ENCODE measurements at regions not wholly inside any gene's neighbourhood (a gene's known extent, or its start where the extent isn't known, plus 50 kb on each side); places are given as distances from the start of the nearest gene placed in this dataset.

DNA sequence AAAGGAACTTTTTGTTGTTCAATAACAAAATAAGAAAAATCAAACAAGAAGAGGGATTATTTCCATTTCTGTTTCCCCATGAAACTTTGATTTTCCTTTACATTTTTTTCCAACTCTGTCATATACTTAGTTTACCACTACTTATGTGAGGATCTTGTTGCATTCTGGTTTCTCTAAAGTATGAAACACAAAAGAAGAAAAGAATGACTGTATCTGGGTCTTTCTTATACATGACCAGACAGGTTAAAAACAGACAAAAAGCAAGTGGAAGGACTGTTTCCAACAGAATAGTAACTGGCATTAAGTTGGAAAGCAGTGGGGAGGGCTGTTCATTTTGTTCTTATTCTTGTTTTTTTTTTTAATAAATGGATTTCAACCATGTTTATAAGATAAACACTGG is 1207.8 kb upstream of the FAM98A start:
- H3K79me2 ChIP-seq (ENCODE audit: insufficient read depth, low read length): no peaks in the 10 kb centered on the region
- peaks cover 0 to 9% of the 10 kb centered on the region in 2 donors for H3K9me3 ChIP-seq (replicated peaks in 1 of 2; ENCODE audit: control insufficient read depth in 1 of 2, insufficient read depth in 1 of 2, low read length in 2 of 2)
- no peaks in the 10 kb centered on the region for H3K36me3 ChIP-seq (replicated peaks in 1 of 2; ENCODE audit: control insufficient read depth in 1 of 2, insufficient read depth in 2 of 2, low read length in 2 of 2)
- Mint-ChIP-seq H3K4me1 (peaks cover 2% of the 10 kb centered on the region), H3K27ac (no peak overlapping the region), H3K36me3 (no peaks in the 10 kb centered on the region), H3K4me3 (no peak overlapping the region), H3K9me3 (peaks cover 0 to 3% (median 0%) of the 10 kb centered on the region in 7 donors), H3K27me3 (ENCODE audit: low read depth in 3 of 3) (no peaks in the 10 kb centered on the region)
- H3K4me2 ChIP-seq (replicated peaks; ENCODE audit: extremely low read depth, low read length, poor library complexity, severe bottlenecking): no peak overlapping the region
- no peak overlapping the region for H3K9ac ChIP-seq (ENCODE audit: insufficient read depth, low read length, poor library complexity, severe bottlenecking)
- no peaks in the 10 kb centered on the region for H3K4me1 ChIP-seq (ENCODE audit: control insufficient read depth in 1 of 2, insufficient read depth in 2 of 2, low read length in 2 of 2)
- intact Hi-C loops (cut with micrococcal nuclease): no loop called here
- no peak for TF ChIP-seq CTCF (IDR thresholded peaks at IDR 0.05)
- no peak for DNase-seq
- no peaks in the 10 kb centered on the region for H3K27me3 ChIP-seq (ENCODE audit: control insufficient read depth in 2 of 2, insufficient read depth in 2 of 2, low read length in 2 of 2)
- H4K20me1 ChIP-seq (ENCODE audit: insufficient read depth, low read length): no peaks in the 10 kb centered on the region
- H3K27ac ChIP-seq (ENCODE audit: low read depth in 1 of 2, low read length in 2 of 2): no peak overlapping the region
- H2AFZ ChIP-seq (ENCODE audit: insufficient read depth, low read depth, low read length, poor library complexity, severe bottlenecking): no peak overlapping the region
- no peak overlapping the region for H3K4me3 ChIP-seq (replicated peaks in 1 of 3; ENCODE audit: low read depth in 2 of 3, low read length in 3 of 3)

DNA sequence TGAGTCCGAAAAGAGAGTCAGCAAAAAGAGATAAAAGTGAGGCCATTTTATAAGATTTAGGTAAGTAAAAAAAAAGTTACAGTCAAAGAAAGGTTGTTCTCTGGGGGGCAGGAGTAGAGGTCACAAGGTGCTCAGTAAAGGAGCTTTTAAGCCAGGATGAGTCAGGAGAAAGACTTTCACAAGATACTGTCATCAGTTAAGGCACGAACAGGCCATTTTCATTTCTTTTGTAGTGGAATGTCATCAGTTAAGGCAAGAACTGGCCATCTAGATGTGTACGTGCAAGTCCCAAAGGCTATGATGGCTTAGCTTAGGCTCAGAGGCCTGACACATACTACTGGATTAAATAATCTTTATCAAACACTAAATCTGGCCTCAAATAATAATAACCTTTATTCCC is 1207.3 kb upstream of the FAM98A start:
- 100% methylated on average over 1 of the region's 3 CpGs for WGBS (ENCODE audit: insufficient coverage)
- Mint-ChIP-seq H3K4me1 (peaks cover 2% of the 10 kb centered on the region), H3K27me3 (ENCODE audit: low read depth in 3 of 3) (no peaks in the 10 kb centered on the region), H3K36me3 (no peaks in the 10 kb centered on the region), H3K27ac (no peak overlapping the region), H3K4me3 (no peak overlapping the region), H3K9me3 (peaks cover 0 to 3% (median 0%) of the 10 kb centered on the region in 7 donors)
- no peak for DNase-seq
- peaks cover 0 to 9% of the 10 kb centered on the region in 2 donors for H3K9me3 ChIP-seq (replicated peaks in 1 of 2; ENCODE audit: control insufficient read depth in 1 of 2, insufficient read depth in 1 of 2, low read length in 2 of 2)
- H3K4me3 ChIP-seq (replicated peaks in 1 of 3; ENCODE audit: low read depth in 2 of 3, low read length in 3 of 3): no peak overlapping the region
- no peaks in the 10 kb centered on the region for H3K27me3 ChIP-seq (ENCODE audit: control insufficient read depth in 2 of 2, insufficient read depth in 2 of 2, low read length in 2 of 2)
- H3K79me2 ChIP-seq (ENCODE audit: insufficient read depth, low read length): no peaks in the 10 kb centered on the region
- H2AFZ ChIP-seq (ENCODE audit: insufficient read depth, low read depth, low read length, poor library complexity, severe bottlenecking): no peak overlapping the region
- H4K20me1 ChIP-seq (ENCODE audit: insufficient read depth, low read length): no peaks in the 10 kb centered on the region
- no peak overlapping the region for H3K9ac ChIP-seq (ENCODE audit: insufficient read depth, low read length, poor library complexity, severe bottlenecking)
- no peak for TF ChIP-seq CTCF (IDR thresholded peaks at IDR 0.05)
- H3K27ac ChIP-seq (ENCODE audit: low read depth in 1 of 2, low read length in 2 of 2): no peak overlapping the region
- H3K4me2 ChIP-seq (replicated peaks; ENCODE audit: extremely low read depth, low read length, poor library complexity, severe bottlenecking): no peak overlapping the region
- no peaks in the 10 kb centered on the region for H3K4me1 ChIP-seq (ENCODE audit: control insufficient read depth in 1 of 2, insufficient read depth in 2 of 2, low read length in 2 of 2)
- no peaks in the 10 kb centered on the region for H3K36me3 ChIP-seq (replicated peaks in 1 of 2; ENCODE audit: control insufficient read depth in 1 of 2, insufficient read depth in 2 of 2, low read length in 2 of 2)
- intact Hi-C loops (cut with micrococcal nuclease): no loop called here

Measured in CD14-positive monocyte (primary cell).